Fibroblast of mammary gland (primary cell): ENCODE measurements at regions not wholly inside any gene's neighbourhood (a gene's known extent, or its start where the extent isn't known, plus 50 kb on each side); places are given as distances from the start of the nearest gene placed in this dataset.

Source experiments
- DNase-seq: peaks from one replicate; pipeline ENCODE4 v3.0.0-alpha.2; 2010; ENCODE audit warnings: low read depth
- H3K4me3 ChIP-seq: 2 replicates; pipeline ENCODE4 v1.5.1; 2011; ENCODE audit warnings: low read depth, mild to moderate bottlenecking, low read length, moderate library complexity; ENCODE audit not compliant: control insufficient read depth
- CTCF ChIP-seq: conservative IDR thresholded peaks from 2 replicates; pipeline ENCODE4 v1.5.1; 2011; ENCODE audit warnings: low read depth, low read length, inconsistent platforms; ENCODE audit not compliant: control insufficient read depth, insufficient read depth

DNA sequence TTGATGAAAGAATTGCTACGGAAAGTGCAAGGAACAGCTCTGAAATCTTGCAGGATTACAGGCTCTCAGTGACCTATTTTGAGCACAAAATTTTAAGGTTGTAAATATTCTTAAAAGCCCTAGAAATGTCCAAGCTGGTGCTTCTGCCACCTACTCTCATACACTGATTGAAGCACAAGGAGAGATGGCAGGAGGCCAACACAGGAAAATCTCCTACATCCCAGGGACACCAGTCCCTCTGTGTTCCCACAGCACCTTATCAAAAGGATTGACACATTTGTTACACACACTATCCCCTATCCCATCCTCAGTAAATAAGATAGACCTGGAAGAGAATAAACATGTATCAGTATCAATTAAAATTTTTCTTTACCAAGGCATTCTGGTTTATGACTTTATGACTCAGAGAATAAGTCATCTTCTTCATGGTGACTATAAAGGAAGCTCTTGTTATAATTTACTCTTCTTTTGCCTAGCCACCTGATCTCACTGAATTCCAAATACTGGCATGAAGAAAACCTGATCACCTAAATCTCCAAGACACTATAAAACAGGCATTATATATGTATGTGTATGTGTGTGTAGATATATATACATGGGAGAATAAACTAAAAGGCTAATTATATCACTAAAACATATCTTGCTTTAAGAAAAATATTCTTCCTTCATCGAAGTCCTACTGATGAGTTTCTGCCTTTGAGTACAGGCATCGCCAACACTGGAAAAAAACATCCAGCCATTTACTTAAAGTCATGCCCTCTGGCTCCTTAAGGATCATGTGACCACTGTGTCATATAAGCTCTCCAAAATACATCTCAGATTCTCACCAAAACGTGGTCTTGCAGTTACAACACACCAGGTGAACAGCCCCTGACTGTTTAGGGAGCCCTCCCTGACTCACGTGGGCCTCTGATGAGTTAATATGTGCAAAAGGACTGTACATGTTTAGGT, 208.1 kb upstream of the NR2F2 start:
- DNase-seq: peak; percentile 42
- TF ChIP-seq CTCF: no peak
- H3K4me3 ChIP-seq: no peak overlapping the region

GRCh38 chr15:96123028-96123400, 207.5 kb upstream of the NR2F2 start:
- no peak for TF ChIP-seq CTCF
- H3K4me3 ChIP-seq: no peak overlapping the region
- no peak for DNase-seq

- no peak for DNase-seq
- no peak overlapping the region for H3K4me3 ChIP-seq
- no peak for TF ChIP-seq CTCF
Observed at GRCh38 chr15:96123630-96124187, 206.8 kb upstream of the NR2F2 start.

DNA sequence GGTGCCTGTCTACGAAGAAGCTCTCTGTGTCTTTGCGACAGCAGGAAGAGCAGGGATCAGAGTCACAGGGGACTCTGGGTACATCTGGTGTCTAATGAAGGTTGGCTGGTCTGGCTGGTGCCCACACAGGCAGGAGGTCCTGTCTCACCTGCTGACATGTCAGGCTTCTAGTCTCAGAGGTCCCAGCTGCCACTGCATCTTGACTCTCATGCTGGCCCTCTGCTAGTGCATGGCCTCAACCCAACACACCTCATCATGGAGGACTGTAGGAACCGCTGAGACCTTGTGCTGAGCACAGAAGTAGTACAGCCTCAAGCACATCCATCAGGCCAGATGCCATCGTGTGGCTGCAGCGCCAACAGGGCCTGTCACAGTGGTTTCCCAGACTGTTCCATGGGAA, 206.1 kb upstream of the NR2F2 start:
- no peak for TF ChIP-seq CTCF
- DNase-seq: no peak
- H3K4me3 ChIP-seq: no peak overlapping the region

DNA sequence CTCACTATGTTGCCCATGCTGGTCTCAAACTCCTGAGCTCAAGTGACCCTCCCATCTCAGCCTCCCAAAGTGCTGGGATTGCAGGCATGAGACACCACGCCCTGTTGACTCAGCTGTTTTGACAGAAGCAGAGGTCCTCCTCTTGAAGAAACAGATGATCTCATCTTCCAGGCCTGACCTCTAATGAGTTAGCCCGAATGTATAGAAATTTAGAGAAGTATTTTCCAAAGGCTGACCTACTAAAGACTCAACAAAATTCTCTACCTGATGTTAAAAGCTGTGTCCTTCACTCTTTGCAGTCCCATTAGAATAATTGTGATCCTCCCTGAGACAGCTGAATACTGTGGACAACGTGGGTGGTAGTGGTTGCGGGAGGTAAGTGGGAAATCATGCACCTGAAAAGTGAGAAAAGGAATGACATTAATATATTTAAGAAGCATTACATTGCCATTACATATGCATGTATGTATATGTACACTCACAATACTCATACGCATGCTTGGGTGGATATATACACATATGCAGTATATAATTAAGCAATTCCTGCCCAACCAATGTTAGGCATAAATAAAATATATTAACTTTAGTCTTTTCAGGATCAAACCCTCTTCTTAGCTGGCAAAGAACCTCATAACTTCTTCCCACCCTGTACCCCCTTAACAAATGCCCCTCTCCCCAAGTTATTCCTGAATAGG, 204.6 kb upstream of the NR2F2 start:
- DNase-seq: peak; percentile 72
- TF ChIP-seq CTCF: no peak
- H3K4me3 ChIP-seq: no peak overlapping the region

DNA sequence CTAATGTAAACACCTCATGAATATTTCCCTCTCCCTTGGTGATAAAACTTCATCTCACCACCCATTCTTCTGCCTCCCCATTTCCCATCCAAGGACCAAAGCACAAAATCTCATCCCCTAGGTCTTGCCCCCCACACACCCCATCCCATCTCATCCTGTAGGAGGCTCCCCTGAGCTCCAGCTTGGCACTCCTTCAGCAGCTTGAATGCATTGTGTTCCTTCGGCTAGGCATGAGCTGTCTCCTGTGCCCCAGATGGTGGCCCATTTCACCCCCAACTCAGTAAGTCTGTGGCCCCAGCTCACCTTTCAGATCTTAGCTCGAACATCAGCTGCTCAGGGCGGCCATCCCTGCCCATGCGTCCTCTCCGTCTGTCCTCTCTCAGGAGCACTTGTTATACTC, 203.6 kb upstream of the NR2F2 start:
- no peak for TF ChIP-seq CTCF
- no peak for DNase-seq
- H3K4me3 ChIP-seq: no peak overlapping the region
